Mucosa of stomach (tissue), 1 donor: ENCODE measurements at regions not wholly inside any gene's neighbourhood (a gene's known extent, or its start where the extent isn't known, plus 50 kb on each side); places are given as distances from the start of the nearest gene placed in this dataset.

Experiments used
- H3K27me3 ChIP-seq: one replicate; pipeline ENCODE4 v1.7.0; 2013; ENCODE audit warnings: mild to moderate bottlenecking, low read length; ENCODE audit not compliant: control insufficient read depth, insufficient read depth
- H3K36me3 ChIP-seq: one replicate; pipeline ENCODE4 v1.7.0; 2013; ENCODE audit warnings: low read length; ENCODE audit not compliant: control insufficient read depth, insufficient read depth
- H3K4me1 ChIP-seq: one replicate; pipeline ENCODE4 v1.7.0; 2013; ENCODE audit warnings: mild to moderate bottlenecking, low read length; ENCODE audit not compliant: control insufficient read depth, insufficient read depth
- H3K4me3 ChIP-seq: one replicate; pipeline ENCODE4 v1.7.0; 2013; ENCODE audit warnings: low read length
- H3K9ac ChIP-seq: one replicate; pipeline ENCODE4 v1.7.0; 2013; ENCODE audit warnings: mild to moderate bottlenecking, low read length, moderate library complexity
- H3K9me3 ChIP-seq: one replicate; pipeline ENCODE4 v1.7.0; 2013; ENCODE audit warnings: mild to moderate bottlenecking, low read length, moderate library complexity; ENCODE audit not compliant: control insufficient read depth
- donor health status: Pancreatic carcinoma.

GRCh38 chr6:54043360-54043759, 67.9 kb upstream of the MLIP start:
- no peak overlapping the region for H3K4me3 ChIP-seq
- no peaks in the 10 kb centered on the region for H3K4me1 ChIP-seq
- H3K9ac ChIP-seq, result no peak overlapping the region
- no peaks in the 10 kb centered on the region for H3K9me3 ChIP-seq
- H3K27me3 ChIP-seq, result no peaks in the 10 kb centered on the region
- H3K36me3 ChIP-seq, result no peaks in the 10 kb centered on the region

GRCh38 chr6:54044059-54044458, 67.2 kb upstream of the MLIP start:
- H3K4me3 ChIP-seq, result no peak overlapping the region
- H3K4me1 ChIP-seq, result no peaks in the 10 kb centered on the region

GRCh38 chr6:54048782-54049181, 62.5 kb upstream of the MLIP start:
- Histone ChIP-seq H3K4me3 (no peak overlapping the region), H3K9ac (no peak overlapping the region), H3K27me3 (no peaks in the 10 kb centered on the region), H3K4me1 (peaks cover 2% of the 10 kb centered on the region), H3K9me3 (no peaks in the 10 kb centered on the region), H3K36me3 (no peaks in the 10 kb centered on the region)

More at GRCh38 chr6:54044059-54044458, 67.2 kb upstream of the MLIP start:
- no peaks in the 10 kb centered on the region for H3K27me3 ChIP-seq
- no peak overlapping the region for H3K9ac ChIP-seq
- H3K9me3 ChIP-seq, result no peaks in the 10 kb centered on the region
- no peaks in the 10 kb centered on the region for H3K36me3 ChIP-seq

- Histone ChIP-seq H3K4me1 (peaks cover 6% of the 10 kb centered on the region), H3K36me3 (no peaks in the 10 kb centered on the region), H3K9ac (no peak overlapping the region), H3K4me3 (no peak overlapping the region), H3K27me3 (no peaks in the 10 kb centered on the region), H3K9me3 (no peaks in the 10 kb centered on the region)
Observed at GRCh38 chr6:54050750-54051149, 60.5 kb upstream of the MLIP start.

- Histone ChIP-seq H3K4me1 (peaks cover 6% of the 10 kb centered on the region), H3K4me3 (no peak overlapping the region), H3K9ac (no peak overlapping the region), H3K27me3 (no peaks in the 10 kb centered on the region), H3K9me3 (no peaks in the 10 kb centered on the region), H3K36me3 (no peaks in the 10 kb centered on the region)
Observed at GRCh38 chr6:54053881-54054391, 57.3 kb upstream of the MLIP start.

- Histone ChIP-seq H3K9ac (no peak overlapping the region), H3K9me3 (no peaks in the 10 kb centered on the region), H3K4me1 (peaks cover 6% of the 10 kb centered on the region), H3K27me3 (no peaks in the 10 kb centered on the region), H3K4me3 (no peak overlapping the region), H3K36me3 (no peaks in the 10 kb centered on the region)
Observed at GRCh38 chr6:54056105-54056504, 55.1 kb upstream of the MLIP start.

GRCh38 chr6:54057058-54057457, 54.2 kb upstream of the MLIP start:
- no peaks in the 10 kb centered on the region for H3K27me3 ChIP-seq
- no peaks in the 10 kb centered on the region for H3K36me3 ChIP-seq
- H3K4me1 ChIP-seq, result peaks cover 6% of the 10 kb centered on the region
- H3K4me3 ChIP-seq, result no peak overlapping the region
- H3K9ac ChIP-seq, result no peak overlapping the region
- H3K9me3 ChIP-seq, result no peaks in the 10 kb centered on the region

- H3K4me3 ChIP-seq, result no peak overlapping the region
- no peak overlapping the region for H3K9ac ChIP-seq
- peaks cover 9% of the 10 kb centered on the region for H3K4me1 ChIP-seq
Observed at GRCh38 chr6:54058236-54058635, 53.0 kb upstream of the MLIP start.

GRCh38 chr6:54059683-54060082, 51.6 kb upstream of the MLIP start:
- H3K4me3 ChIP-seq, result no peak overlapping the region
- no peaks in the 10 kb centered on the region for H3K36me3 ChIP-seq
- no peaks in the 10 kb centered on the region for H3K27me3 ChIP-seq
- peaks cover 3% of the 10 kb centered on the region for H3K4me1 ChIP-seq
- H3K9me3 ChIP-seq, result no peaks in the 10 kb centered on the region
- H3K9ac ChIP-seq, result peak overlapping the region; percentile 37

More at GRCh38 chr6:54058236-54058635, 53.0 kb upstream of the MLIP start:
- H3K36me3 ChIP-seq, result no peaks in the 10 kb centered on the region
- H3K9me3 ChIP-seq, result no peaks in the 10 kb centered on the region
- H3K27me3 ChIP-seq, result no peaks in the 10 kb centered on the region

- peaks cover 3% of the 10 kb centered on the region for H3K4me1 ChIP-seq
- no peak overlapping the region for H3K9ac ChIP-seq
- no peak overlapping the region for H3K4me3 ChIP-seq
- no peaks in the 10 kb centered on the region for H3K9me3 ChIP-seq
- H3K27me3 ChIP-seq, result no peaks in the 10 kb centered on the region
- no peaks in the 10 kb centered on the region for H3K36me3 ChIP-seq
Observed at GRCh38 chr6:54060286-54060685, 51.0 kb upstream of the MLIP start.
